LHCN-M2 (cell line): ENCODE measurements at regions not wholly inside any gene's neighbourhood (a gene's known extent, or its start where the extent isn't known, plus 50 kb on each side); places are given as distances from the start of the nearest gene placed in this dataset.

Experiments
- DNase-seq: peaks from one replicate; pipeline ENCODE4 v3.0.0-alpha.2; 2012; ENCODE audit warnings: low read depth

GRCh38 chr18:78352910-78353309, 626.7 kb upstream of the SALL3 start:
- DNase-seq = no peak

GRCh38 chr18:78362198-78362597, 617.4 kb upstream of the SALL3 start:
- no peak for DNase-seq

DNA sequence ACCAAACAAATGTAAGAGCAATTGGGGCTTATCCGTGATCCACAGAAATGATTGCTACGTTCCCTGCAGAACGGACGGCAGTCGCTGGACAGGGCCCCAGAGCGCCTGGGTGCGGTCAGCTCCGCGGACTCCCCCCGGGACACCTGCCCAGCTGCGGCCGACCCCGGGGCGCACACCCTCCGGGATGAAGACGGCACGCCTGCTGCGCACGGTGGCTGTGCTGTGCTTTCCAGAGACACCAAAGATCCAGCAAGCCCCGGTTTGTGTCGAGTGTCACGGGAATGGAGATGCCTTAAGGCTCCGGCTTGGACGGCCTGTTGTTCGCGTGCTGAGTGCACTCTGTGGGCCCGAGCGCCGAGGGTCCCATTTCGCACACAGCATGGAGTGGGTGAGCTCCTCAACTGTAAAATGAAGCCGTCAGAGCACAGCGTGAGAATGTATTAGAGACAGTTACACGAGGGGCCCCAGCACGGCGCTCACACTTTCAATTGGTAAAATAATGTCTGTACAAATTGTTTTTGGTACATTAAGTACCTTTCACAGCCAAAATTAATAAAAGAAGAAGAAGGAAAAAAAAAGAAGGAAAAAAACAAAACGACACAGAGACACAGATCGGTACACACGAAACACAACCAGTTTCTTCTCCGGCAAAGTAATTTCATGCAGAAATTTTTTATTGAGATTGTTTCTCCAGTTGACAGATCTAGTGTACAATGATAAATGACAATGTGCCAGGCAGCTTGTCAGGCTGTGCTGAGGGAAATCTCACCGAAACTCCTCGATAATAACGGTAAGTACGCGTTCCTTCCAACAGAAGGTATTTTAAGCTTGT, 615.8 kb upstream of the SALL3 start:
- no peak for DNase-seq

DNA sequence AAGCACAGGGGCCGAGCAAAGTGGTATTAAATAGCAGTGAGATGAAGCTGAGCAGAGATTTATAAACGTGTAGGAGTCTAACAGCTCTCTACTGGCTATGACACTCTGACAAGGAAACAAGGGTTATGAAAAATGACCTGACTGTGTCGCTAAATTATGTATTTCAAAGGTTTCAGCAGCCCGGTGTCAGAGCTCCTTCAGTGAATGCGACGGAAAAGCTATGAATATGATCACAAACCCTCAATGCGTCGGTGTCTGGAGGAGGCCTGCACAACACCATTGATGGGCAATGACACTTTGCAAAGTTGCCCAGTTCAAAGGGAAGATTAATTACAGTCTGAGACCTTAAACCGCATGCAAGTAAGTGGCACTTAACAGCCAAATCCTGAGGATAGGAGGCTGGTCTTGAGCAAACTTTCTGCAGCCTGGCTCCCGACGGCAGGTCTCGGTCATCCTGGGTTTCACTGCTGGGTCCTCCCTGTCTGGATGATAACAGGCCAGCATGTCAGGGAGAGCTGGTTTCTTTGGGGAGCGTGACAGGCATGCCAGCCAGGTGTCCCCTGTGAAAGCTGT, 615.1 kb upstream of the SALL3 start:
- DNase-seq = no peak

DNA sequence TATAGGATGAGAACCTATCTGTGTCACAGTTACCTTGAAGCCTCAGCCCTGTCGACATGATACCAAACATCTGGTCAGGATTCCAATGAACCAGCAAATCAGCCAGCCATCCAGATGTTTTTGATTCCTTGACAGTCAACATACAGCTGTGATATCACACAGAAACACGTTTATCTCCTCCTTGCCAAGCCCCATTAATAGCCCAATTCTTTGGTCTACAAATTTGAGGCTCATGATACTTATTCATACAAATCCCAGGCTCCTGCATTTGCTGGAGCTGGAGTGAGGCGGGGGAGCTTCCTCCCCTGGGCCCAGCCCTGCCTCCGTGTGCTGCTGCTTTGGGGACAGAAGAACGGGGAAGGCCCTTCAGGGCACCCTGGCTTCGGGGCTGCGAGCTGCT, 611.6 kb upstream of the SALL3 start:
- DNase-seq = no peak

GRCh38 chr18:78368726-78369125, 610.9 kb upstream of the SALL3 start:
- DNase-seq = no peak

GRCh38 chr18:78376046-78376445, 603.6 kb upstream of the SALL3 start:
- no peak for DNase-seq

- no peak for DNase-seq
Measured at GRCh38 chr18:78378403-78378802, 601.2 kb upstream of the SALL3 start.

GRCh38 chr18:78378983-78379382, 600.6 kb upstream of the SALL3 start:
- no peak for DNase-seq

GRCh38 chr18:78390348-78390951, 589.2 kb upstream of the SALL3 start:
- no peak for DNase-seq

DNA sequence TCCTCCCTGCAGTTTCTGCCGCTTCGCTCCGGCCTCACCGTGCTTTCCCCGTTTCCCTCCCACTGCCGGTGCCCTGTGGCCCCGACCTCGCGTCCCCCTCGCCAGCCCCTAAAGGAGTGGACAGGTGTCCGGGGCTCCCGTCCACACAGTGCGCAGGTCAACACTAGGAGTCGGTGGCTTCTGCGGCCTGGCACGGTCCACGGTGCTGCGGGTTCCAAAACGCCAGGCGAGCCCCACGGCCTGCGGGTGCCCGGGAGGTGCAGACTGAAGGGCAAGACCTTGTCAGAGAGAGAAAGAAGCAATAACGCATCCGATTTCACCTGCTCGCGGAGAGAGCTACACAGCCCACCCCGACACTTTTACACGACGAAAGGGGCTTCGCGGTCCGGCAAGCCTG, 588.7 kb upstream of the SALL3 start:
- DNase-seq = no peak

- DNase-seq = no peak
Measured at GRCh38 chr18:78393086-78393862, 586.3 kb upstream of the SALL3 start.

GRCh38 chr18:78396077-78396476, 583.5 kb upstream of the SALL3 start:
- no peak for DNase-seq

GRCh38 chr18:78396756-78397155, 582.9 kb upstream of the SALL3 start:
- no peak for DNase-seq

GRCh38 chr18:78399992-78400503, 579.6 kb upstream of the SALL3 start:
- DNase-seq = no peak

DNA sequence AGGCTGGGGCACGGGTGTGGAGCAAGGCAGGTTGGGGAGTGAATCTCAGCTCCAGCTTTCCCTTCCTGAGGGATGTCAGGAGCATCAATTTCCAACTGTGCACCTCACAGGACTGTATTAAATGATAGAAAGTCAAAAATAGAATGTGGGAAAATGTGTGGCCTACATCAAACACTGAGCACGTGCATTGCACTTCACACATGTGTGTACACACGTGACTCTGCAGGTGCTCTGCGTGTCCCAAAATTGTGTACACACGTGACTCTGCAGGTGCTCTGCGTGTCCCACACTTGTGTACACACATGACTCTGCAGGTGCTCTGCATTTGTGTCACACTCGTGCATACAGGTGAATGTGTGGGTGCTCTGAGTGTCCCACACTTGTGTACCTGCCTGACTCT, 577.2 kb upstream of the SALL3 start:
- no peak for DNase-seq

DNA sequence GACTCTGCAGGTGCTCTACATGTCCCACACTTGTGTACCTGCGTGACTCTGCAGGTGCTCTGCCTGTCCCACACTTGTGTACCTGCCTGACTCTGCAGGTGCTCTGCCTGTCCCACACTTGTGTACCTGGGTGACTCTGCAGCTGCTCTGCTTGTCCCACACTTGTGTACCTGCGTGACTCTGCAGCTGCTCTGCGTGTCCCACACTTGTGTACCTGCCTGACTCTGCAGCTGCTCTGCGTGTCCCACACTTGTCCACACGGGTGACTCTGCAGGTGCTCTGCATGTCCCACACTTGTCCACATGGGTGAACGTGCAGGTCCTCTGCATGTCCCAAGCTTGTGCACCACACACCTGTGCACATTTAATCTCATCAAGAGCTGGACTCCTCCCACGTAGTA, 576.7 kb upstream of the SALL3 start:
- DNase-seq = no peak

DNA sequence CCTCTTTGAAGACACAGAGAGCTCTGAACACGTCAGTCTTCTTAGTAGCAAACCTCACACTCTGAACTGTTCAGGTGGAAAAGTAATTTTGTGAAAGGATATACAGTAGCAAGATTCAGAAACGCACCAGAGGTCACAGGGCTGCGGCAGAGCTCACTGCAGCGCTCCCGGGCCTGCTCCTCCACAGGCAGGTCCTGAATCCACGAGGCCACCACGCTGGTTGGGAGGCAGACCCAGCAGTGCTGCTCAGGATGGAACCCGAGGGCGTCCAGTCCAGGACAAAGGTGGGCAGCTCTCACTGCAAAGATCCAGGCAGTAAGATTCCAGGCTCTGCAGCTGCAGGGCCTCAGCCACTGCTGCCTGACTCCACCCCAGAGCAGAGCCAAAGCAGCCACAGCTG, 576.2 kb upstream of the SALL3 start:
- no peak for DNase-seq

- DNase-seq = no peak
Measured at GRCh38 chr18:78405763-78406162, 573.9 kb upstream of the SALL3 start.

DNA sequence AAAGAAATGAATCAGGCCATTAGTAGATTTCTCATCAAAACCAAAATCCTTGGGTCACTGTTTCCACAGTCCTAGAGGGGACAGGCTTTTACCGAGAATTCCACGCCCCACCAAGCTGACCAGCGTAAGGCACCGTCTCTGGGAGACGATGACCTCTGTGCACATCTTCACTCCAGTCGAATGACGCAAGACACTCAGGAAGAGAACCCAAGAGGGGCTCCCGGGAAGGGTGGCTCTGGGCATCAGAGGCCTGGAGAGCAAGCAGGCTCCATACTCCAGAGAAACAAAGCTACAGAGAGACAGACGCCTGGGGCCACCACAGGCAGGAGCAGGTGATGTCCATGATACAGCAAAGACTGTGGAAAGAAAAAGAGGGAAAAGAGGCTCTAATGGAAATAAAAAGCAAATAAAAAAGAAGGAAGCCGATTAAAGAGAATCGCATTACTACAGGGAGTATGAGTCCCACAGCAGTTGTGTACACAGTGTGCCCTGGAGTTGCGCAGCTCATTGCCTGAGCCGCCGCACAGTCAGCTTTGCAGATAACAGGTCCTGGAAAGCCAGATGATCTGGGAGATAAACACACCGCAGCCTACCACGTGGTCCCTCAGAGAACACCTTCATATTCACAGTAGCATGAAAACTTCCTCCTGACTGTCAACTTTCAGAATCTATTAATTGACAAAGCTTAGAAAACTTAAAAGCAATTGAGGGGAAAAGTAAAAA, 572.7 kb upstream of the SALL3 start:
- no peak for DNase-seq

DNA sequence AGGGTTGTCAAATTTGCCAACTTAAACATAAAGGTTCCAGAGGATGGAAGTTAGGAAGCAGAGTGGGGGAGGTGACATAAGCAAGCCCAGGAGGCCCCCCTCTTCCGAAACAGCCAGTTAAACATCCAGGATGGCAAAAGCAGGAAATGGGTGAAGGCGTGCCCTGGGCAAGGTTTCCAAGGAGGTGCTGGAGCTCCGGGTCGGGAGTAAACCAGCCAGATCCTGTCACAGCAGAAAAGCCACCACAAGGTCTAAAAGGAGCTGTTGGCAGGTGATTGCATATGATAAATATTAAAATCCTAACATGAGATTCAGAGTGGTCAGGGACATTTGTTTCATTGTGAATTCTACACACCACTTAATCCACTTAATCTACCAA, 572.2 kb upstream of the SALL3 start:
- no peak for DNase-seq
